SKM-1 treated with dmso at 0.1 percent for 144 hours (cell line): ENCODE measurements at regions not wholly inside any gene's neighbourhood (a gene's known extent, or its start where the extent isn't known, plus 50 kb on each side); places are given as distances from the start of the nearest gene placed in this dataset.

Experiments
- DNase-seq: peaks from one replicate; lab custom pipeline; 2025; ENCODE audit not compliant: unreplicated experiment; lab: John Stamatoyannopoulos, UW

DNA sequence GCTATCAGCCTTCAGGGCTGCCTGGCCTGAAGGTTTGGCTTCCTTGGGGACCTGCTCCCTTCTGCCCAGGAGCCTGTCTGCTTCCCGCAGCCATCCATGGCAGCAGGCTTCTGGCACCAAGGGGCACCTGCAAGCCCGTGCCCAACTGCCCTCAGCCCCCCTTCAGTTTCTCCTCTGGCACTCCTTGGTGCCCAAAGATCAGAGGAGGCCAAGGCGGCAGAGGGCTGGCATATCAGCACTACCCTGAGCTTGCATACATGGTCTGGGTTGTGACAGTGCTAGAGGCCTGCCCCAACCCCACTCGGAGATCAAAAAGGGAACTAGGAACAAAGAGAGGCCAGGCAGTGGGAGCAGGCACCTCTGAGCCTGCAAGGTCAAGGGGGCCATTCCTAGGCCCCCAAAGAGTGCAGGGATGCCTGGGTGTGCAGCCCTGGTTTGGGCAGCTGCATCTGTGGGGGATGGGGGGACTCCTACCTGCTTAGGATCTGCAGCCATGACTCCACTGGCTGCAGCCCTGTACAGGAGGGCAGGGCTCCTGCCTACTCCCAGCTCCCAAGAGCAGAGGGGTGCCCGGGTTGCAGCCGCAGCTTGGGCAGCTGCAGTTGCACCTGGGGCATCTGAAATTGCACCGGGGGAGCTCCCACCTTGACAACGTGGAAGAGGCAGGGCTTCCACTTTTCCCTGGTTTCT, 76.2 kb upstream of the TP63 start:
- DNase-seq = no peak

DNA sequence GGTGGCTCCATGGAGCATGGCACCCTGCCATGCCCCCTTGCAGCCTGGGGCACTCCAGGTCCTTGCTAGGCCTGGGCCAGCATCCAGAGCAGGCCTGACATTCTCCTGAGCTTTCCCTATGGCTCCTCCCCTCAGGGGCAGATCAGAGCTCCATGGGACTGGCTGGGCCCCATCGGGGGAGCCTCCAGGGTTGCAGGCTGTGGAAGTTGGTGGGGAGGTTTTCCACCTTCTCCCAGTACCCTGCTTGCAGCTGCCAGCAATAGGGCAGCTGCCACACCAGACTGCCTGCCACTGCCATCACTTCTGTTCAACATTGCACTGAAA, 75.7 kb upstream of the TP63 start:
- DNase-seq = no peak

DNA sequence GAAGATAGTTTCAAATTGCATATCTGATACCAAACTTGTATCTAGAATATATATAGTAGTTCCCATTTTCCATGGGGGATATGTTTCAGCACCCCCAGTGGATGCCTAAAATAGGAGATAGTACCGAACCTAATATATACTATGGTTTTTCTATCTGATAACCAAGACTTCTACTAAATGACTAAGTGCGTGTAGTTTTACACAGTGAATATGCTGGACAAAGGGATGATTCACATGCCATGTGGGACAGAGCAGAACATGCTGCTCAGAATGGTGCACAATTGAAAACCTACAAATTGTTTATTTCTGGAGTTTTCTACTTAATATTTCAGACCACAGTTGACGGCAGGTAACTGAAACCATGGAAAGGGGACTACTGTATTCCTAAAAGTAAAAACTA, 73.4 kb upstream of the TP63 start:
- no peak for DNase-seq

DNA sequence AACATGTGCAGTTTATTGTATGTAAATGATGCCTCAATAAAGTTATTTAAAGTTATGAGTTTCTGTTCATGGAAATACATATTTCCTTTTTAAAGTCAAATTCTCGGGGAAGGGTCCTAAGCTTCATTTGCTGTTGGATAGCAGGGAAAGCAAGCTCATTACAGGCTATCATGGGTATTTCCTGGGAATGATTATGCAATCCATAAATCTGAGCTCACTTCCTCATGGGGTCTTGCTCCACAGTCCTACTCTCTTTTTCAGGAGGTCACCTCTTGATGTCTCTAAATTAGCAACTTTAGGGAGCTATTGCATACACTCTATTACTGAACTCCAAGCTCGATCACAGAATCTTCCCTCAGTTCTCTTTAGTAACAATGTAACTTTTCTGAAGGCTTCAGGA, 69.9 kb upstream of the TP63 start:
- no peak for DNase-seq

DNA sequence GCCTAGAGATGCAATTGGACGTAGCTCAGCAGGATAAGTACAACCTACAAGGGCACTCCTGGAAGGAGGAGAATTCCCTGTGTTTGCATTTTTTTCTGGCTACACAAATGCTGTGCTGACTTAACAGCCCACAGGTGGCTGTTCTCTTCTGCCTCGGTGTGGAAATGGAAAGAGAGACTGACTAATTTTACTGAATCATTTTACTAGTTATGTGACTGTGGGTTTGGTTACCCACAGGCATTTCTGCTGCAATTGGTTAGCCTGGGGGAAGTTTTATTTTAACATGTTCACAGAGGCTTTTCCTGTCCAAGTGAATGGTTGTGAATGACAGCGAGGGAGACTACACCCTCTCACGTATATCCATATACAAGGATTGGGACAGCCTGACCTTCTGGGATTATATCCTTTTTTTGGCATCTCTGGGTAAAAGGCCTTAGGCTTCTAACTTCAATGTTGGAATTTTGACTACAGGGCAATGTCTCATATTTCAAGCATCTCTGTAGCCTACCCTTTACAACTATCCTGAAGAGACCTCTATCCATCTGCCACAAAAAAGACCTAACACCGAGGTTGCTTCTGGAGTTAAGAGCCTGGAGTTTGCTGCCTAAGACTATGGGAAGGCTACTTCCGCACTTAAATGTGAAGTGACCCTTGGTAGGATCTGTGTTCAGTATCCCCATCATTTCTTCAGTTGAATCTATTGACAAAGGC, 67.2 kb upstream of the TP63 start:
- peak; percentile 2 for DNase-seq

DNA sequence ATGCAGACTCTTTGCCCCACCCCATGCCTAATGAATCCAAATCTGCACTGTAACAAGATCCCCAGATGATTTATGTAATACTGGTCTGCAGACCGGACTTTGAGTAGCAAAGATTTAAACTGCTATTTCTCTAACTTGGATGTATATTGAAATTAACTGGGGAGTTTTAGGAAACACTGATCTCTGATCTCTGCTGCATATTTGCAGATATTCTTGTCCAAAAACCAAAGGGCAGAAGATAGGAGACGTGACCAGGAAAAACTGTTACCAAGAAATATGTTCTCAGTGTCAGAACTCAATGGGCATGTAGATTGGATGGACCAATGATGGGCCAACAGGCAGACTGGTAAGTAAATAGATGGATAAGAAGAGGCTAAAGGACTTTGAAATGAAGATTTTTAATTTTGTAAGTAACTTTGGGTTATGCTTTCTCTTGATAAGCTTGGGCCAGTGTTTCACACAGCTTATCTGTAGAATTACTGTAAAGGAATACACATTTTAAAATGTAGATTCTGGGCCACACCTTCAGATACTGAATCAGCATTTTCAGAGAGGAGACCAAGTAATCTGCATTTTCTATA, 64.5 kb upstream of the TP63 start:
- DNase-seq = no peak

DNA sequence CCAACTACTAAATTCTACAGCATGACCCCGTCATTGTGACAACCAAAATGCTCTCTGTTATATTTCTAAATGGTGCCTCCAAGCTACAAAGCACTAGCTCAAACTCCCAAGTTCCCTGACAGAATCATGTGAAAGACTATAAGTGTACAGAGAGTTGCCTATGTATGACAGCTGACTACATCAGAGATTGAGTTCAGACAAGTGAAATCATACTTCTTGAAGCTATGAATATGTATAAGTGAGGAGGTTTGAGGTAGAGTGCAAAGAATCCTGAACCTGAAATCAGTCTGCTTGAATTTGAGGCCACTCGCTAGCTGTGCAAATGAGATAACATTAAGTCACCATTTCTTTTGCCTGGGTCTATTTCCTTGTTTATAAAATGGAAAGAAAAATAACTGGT, 63.9 kb upstream of the TP63 start:
- no peak for DNase-seq

DNA sequence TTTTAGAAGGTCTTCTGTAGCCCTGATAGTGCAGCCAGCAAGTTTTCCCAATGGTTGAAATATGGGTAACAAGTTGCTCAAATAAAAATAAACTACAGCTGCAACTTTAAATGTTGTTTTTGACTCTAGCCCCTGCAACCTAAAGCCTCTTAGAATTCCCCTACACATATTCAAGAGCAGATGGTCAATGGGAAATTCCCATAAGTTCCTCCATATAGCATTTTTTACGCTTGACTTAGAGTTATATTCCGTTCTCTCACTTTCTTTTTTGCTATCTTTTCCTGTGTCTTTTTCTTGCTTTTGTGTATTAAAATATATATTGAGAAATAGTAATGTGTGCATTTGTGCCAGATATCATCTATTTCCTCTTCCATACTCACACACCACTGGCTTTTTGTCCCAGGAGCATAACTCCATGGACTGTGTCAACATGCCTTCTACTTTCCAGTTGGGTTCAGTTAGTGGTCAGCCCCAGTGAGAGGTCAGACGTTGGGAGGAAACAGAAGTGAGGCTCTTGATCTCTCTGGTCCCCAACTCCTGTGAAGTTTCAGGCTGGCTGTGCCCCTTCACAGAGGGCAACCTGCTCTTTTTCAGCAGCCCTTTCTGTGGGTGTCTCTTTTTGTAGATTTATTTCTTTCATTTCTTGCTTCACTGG, 63.3 kb upstream of the TP63 start:
- no peak for DNase-seq

DNA sequence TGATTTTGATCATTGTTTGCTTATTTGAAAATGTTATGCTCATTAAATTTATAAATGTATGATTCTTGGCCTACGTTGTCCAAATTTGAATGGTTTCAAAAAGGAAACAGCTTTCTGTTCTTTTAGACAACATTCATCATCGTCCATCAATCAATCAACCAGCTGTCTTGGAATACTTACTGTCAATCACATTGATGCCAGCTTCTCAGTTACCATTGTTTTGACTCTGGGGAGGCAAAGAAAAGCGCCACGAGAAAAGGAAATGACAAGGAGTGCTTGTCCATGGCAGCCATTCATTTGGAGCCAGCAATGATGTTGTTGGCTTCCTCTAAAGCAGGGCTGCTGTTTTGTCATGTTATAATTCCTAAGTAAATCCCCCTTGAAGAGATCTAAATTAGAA, 62.2 kb upstream of the TP63 start:
- DNase-seq = no peak

DNA sequence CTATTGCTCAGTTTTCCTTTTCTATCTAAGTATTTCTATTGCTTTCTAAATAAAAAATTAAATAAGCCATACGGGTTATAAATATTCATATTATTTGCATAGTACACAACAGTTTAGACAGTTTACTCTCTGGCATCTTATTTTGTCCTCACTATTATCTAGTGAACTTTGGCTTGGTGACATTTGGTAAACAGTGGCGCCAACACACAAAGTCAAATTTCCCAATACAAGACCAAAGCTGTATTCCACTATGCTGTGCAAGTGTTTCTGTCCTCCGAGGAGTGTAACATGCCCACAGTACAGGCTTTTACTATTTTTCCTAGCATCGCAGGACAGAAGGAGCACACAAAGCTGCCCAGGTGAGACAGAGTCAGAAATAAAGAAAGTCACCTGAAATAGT, 61.7 kb upstream of the TP63 start:
- no peak for DNase-seq

DNA sequence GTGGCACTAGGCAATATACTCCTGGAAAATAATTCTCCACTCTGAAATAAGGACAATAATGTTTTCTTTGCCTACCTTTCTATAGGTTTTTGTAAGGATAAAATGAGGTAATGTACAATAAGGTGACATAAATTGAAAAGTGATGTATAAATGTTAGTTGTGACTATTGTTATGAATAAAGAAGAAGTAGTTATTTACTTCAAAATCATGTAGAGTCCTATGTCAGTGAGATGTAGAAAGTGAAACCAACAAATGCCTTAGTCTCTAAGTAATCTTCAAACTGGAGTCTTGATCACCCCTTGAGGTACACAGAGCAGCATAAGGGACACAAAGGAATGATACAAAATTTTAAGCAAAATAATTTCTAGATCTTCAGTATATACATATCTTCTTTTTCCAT, 60.3 kb upstream of the TP63 start:
- DNase-seq = no peak

DNA sequence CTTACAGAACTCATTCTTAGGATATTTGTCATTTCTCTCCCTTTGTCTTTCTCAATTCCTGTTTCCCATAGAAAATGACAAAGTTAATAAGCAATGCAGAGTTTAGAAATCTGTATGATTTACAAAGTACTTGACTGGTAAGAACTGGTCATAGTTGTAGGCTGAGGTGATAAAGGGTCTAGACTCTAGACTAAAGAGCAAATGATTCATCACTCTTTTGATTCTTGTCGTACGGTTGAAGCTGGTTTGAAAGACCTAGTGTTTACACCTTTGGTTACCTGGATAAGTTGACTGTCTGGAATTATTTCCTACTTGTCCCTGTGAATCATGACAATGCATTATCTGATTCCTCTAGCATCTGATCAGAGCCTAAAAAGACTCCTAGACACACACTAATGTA, 58.9 kb upstream of the TP63 start:
- no peak for DNase-seq

DNA sequence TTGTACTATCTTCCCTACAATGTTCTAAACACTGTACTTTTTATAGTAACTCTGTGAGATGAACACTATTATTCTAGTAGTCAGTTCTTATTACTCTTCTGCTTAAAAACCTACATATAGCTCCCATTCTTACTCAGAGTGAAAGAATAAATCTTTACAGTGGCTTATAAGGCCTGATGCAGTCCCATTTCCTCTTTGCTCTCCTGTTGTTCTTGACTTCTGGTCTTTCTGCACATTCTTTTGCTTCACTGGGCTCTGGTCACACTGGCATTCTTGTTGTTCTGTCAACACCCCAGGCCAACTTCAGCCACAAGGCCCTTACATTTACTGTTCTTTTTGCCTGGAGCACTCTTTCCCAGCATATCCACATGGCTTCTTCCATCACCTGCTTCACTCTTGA, 58.2 kb upstream of the TP63 start:
- DNase-seq = no peak

DNA sequence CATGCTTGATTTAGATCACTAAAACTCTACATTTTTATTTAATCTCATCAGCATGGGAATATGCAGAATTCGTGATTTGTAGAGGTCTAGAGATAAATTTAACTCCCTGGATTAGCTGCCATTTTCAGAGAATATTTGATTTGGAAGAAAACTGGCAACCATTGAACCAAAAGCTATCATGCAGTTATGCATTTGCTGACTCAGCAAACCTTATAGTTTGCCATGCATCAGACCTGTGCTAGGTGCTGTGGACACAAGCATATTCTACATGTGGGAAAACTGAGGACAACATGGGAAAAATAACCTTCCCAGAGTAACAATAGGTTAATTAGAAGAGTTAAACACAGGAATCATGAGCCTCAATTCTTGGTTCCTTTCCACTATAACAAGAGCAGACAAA, 54.7 kb upstream of the TP63 start:
- no peak for DNase-seq

DNA sequence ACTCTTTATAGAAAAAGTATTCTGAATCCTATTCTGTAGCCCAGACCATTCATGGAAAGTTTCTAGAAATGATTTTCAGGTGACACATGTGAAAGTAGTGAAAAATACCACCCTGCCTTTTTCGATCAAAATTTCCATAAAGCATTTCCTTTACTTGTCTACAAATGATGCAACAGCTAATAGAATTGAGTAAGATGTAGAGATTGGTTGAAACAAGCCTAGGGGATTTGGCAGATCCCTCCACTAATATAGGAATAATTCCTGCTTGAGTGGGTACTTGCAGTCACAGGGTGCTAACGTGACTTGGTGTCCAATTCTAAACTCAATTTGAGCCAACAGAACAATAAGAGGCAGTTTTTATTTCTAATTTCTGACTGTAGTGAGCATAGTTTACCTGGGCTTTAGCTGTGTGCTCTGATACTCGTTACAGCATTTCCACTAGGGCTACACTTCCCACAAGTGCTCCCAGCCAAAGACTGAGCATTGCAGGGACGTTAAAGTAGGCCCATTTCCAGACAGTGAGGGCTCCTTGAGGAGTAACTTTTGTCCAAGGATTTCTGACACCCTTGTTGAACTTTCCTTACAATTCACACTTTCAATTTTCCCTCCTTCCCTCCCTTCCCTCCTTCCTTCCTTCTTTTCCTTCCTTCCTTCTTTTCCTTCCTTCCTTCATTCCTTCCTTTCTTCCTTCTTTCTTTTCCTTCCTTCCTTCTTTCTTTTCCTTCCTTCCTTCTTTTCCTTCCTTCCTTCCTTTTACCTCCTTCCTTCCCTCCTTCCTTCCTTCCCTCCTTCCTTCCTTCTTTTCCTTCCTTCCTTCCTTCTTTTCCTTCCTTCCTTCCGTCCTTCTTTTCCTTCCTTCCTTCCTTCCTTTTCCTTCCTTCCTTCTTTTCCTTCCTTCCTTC, 53.9 kb upstream of the TP63 start:
- no peak for DNase-seq

DNA sequence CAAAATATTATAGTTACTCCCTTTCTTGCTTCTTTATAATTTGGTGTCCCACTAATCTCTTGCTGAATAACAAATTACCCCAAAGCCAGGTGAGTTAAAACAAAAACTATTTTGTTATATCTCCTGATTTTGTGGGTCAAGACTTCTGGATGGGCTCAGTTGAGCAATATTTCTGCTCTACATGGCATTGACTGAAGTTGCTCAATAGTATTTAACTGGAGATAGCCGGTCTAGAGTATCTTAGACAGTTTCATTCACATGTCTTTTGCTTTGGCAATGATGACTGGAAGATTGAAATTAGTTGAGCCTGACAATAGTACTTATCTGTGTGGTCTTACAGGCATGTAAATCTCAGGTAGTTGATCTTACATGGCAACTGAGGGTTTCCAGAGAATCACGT, 51.0 kb upstream of the TP63 start:
- no peak for DNase-seq
